K562 (cell line): ENCODE measurements at regions not wholly inside any gene's neighbourhood (a gene's known extent, or its start where the extent isn't known, plus 50 kb on each side); places are given as distances from the start of the nearest gene placed in this dataset.

ENCODE experiments used
- ATAC-seq: fragments of 200-7000 bp; cut with Tn5 transposase; 3 replicates; pipeline ENCODE4 v1.9.1; 2020; ENCODE audit warnings: moderate library complexity
- BruUV-seq: library from RNA; stranded (reverse); fragments of 400-500 nt; replicated peaks from 2 replicates; lab custom pipeline; 2021; lab: Mats Ljungman, UMichigan
- CTCF ChIA-PET: fragments of 300-600 bp; formaldehyde crosslinking; extraction: SDS; loops from one replicate; lab custom pipeline; 2021; ENCODE audit warnings: low intra/inter-chr PET ratio; lab: Yijun Ruan, JAX
- POLR2A ChIA-PET: fragments of 300-600, 350-650 bp; sonication (Branson Sonifier 250); formaldehyde crosslinking; extraction: SDS; loops from one replicate; lab custom pipeline; 2021; ENCODE audit warnings: antibody characterized with exemption, inconsistent platforms; lab: Yijun Ruan, JAX
- DNase-seq, 4 experiments: peaks; one replicate each; pipeline versions ENCODE4 v3.0.0 to v3.0.0-alpha.2; 2011 to 2018; ENCODE audit warnings: low spot score in 3 of 4, mixed read lengths in 3 of 4; ENCODE audit errors: extremely low read depth in 1 of 4
- FAIRE-seq: peaks from 2 replicates; lab custom pipeline; 2011; peaks lifted over from hg19 to GRCh38; lab: Jason Lieb, UNC
- H2AFZ ChIP-seq: 2 replicates; pipeline ENCODE4 v1.6.0; 2011; ENCODE audit warnings: low read depth, low read length, control low read depth, inconsistent platforms
- H3K27ac ChIP-seq: fragments of 200-600 bp; 3 replicates; pipeline ENCODE4 v1.8.0; 2011; ENCODE audit warnings: low read depth, mild to moderate bottlenecking, control low read depth, inconsistent platforms, low read length, moderate library complexity, mixed read lengths; ENCODE audit errors: extremely low read depth
- H3K27me3 ChIP-seq, 2 experiments: fragments of 300-600 bp in 1 of 2; 2 replicates in 1 of 2; 3 replicates in 1 of 2; pipeline versions ENCODE4 v1.6.0 to v1.8.0; 2011; ENCODE audit warnings: inconsistent platforms in 2 of 2, low read length in 2 of 2, mild to moderate bottlenecking in 1 of 2, mixed read lengths in 1 of 2, moderate library complexity in 1 of 2; ENCODE audit not compliant: control insufficient read depth in 2 of 2, insufficient read depth in 2 of 2
- H3K36me3 ChIP-seq: fragments of 300-600 bp; 3 replicates; pipeline ENCODE4 v1.8.0; 2011; ENCODE audit warnings: mild to moderate bottlenecking, low read length, inconsistent platforms; ENCODE audit not compliant: control insufficient read depth, insufficient read depth
- H3K4me1 ChIP-seq, 2 experiments: fragments of 200-600 bp in 1 of 2; replicated peaks in 1 of 2; 2 replicates in 1 of 2; 3 replicates in 1 of 2; pipeline versions ENCODE4 v1.5.1 to v1.8.0; 2011; ENCODE audit warnings: inconsistent platforms in 2 of 2, low read length in 2 of 2, mild to moderate bottlenecking in 1 of 2, mixed read lengths in 1 of 2, moderate library complexity in 1 of 2; ENCODE audit not compliant: control insufficient read depth in 2 of 2, insufficient read depth in 2 of 2
- H3K4me2 ChIP-seq: 2 replicates; pipeline ENCODE4 v1.6.1; 2011; ENCODE audit warnings: low read length, control low read depth, inconsistent platforms, mixed read lengths; ENCODE audit not compliant: insufficient read depth
- H3K4me3 ChIP-seq: fragments of 200-600 bp; sonication (generic), shearing (Covaris generic); 2 replicates; pipeline ENCODE4 v1.5.1; 2016; ENCODE audit warnings: control low read depth, inconsistent platforms
- H3K79me2 ChIP-seq: fragments of 200-600 bp; 3 replicates; pipeline ENCODE4 v1.8.0; 2011; ENCODE audit warnings: low read length, inconsistent platforms; ENCODE audit not compliant: control insufficient read depth, insufficient read depth
- H3K9ac ChIP-seq, 2 experiments: 2 replicates each; pipeline versions ENCODE4 v1.6.0 to v1.6.1; 2011; ENCODE audit warnings: low read depth in 2 of 2, low read length in 2 of 2, control low read depth in 1 of 2, inconsistent platforms in 1 of 2, mild to moderate bottlenecking in 1 of 2, mixed read lengths in 1 of 2; ENCODE audit not compliant: insufficient read depth in 1 of 2
- H3K9me1 ChIP-seq: one replicate; pipeline ENCODE4 v1.6.0; 2011; ENCODE audit warnings: inconsistent platforms, mild to moderate bottlenecking, low read length, moderate library complexity; ENCODE audit not compliant: control insufficient read depth, insufficient read depth
- H3K9me3 ChIP-seq: replicated peaks from 2 replicates; pipeline ENCODE4 v1.5.1; 2011; ENCODE audit warnings: low read depth, low read length, inconsistent platforms; ENCODE audit not compliant: control insufficient read depth, insufficient read depth
- H4K20me1 ChIP-seq: replicated peaks from 2 replicates; pipeline ENCODE4 v1.6.1; 2011; ENCODE audit warnings: low read length, inconsistent platforms, mixed read lengths; ENCODE audit not compliant: control insufficient read depth, insufficient read depth
- ETS2 ChIP-seq: IDR thresholded peaks from 2 replicates; pipeline ENCODE4 v1.6.1; 2016; ENCODE audit warnings: borderline replicate concordance, missing genetic modification characterization, mild to moderate bottlenecking, moderate library complexity, missing compliant biosample characterization; ENCODE audit not compliant: poor library complexity, severe bottlenecking
- L3MBTL2 ChIP-seq: fragments of 450-650 bp; IDR thresholded peaks from 2 replicates; pipeline ENCODE4 v1.6.1; 2016; ENCODE audit warnings: mild to moderate bottlenecking, moderate library complexity
- NBN ChIP-seq: fragments of 450-650 bp; IDR thresholded peaks from 2 replicates; pipeline ENCODE4 v1.6.1; 2016; ENCODE audit warnings: low read depth, mild to moderate bottlenecking
- RAD51 ChIP-seq: fragments of 450-650 bp; IDR thresholded peaks from 2 replicates; pipeline ENCODE4 v1.7.1; 2016; ENCODE audit warnings: low read depth, mild to moderate bottlenecking, borderline replicate concordance
- SIX5 ChIP-seq, 2 experiments: IDR thresholded peaks; 2 replicates each; pipeline ENCODE4 v1.6.1; 2011; ENCODE audit warnings: low read length in 2 of 2, borderline replicate concordance in 1 of 2, low read depth in 1 of 2, mild to moderate bottlenecking in 1 of 2, moderate library complexity in 1 of 2; ENCODE audit not compliant: insufficient read depth in 1 of 2
- SUPT5H ChIP-seq: fragments of 450-650 bp; IDR thresholded peaks from 2 replicates; pipeline ENCODE4 v1.6.1; 2016
- ZBTB17 ChIP-seq: fragments of 450-650 bp; formaldehyde crosslinking; IDR thresholded peaks from 2 replicates; pipeline ENCODE4 v1.4.0; 2020; ENCODE audit warnings: mild to moderate bottlenecking
- ZC3H4 ChIP-seq: sonication (generic); formaldehyde crosslinking; IDR thresholded peaks from 2 replicates; pipeline ENCODE4 v1.9.0; 2021; ENCODE audit warnings: missing genetic modification reagents, borderline replicate concordance
- ZNF175 ChIP-seq: fragments of 200-800 bp; sonication (Bioruptor generic); IDR thresholded peaks from 2 replicates; pipeline ENCODE4 v1.6.1; 2016; ENCODE audit warnings: low read depth, mild to moderate bottlenecking, missing genetic modification characterization, missing compliant biosample characterization
- ZNF3 ChIP-seq: fragments of 250-450 bp; sonication (Bioruptor Pico); IDR thresholded peaks from 2 replicates; pipeline ENCODE4 v1.5.0; 2021; ENCODE audit warnings: mild to moderate bottlenecking, moderate library complexity
- WGBS: fragments of 100-300 bp; shearing (Covaris generic); methylation state at CpG from one replicate; pipeline ENCODE4 v1.1.6; 2016; ENCODE audit warnings: low coverage, mixed read lengths; ENCODE audit not compliant: insufficient coverage; ENCODE audit errors: missing lambda C conversion rate; 5-methylcytosine and 5-hydroxymethylcytosine counted together
- in situ Hi-C: fragments of 300-500 bp; cut with MboI; formaldehyde crosslinking; loops from 4 replicates; pipeline ENCODE4 v1.15.0; 2018; ENCODE audit warnings: inconsistent platforms, mixed read lengths
- intact Hi-C: fragments of 100-400 bp; cut with micrococcal nuclease; formaldehyde crosslinking; loops from 2 replicates; pipeline ENCODE4 v1.14.2; 2022
- TF ChIP-seq, protein P1 (sequence below): fragments of 450-650 bp; formaldehyde crosslinking; IDR thresholded peaks from 2 replicates; pipeline ENCODE4 v1.4.0; 2022; ENCODE audit warnings: missing genetic modification characterization
- TF ChIP-seq, protein P2 (sequence below): fragments of 450-650 bp; IDR thresholded peaks from 2 replicates; pipeline ENCODE4 v1.6.1; 2016; ENCODE audit warnings: antibody characterized with exemption
- TF ChIP-seq, protein P3 (sequence below): fragments of 250-450 bp; sonication (Bioruptor Pico); IDR thresholded peaks from 2 replicates; pipeline ENCODE4 v1.8.0; 2021; ENCODE audit warnings: moderate library complexity, mild to moderate bottlenecking, inconsistent platforms

DNA sequence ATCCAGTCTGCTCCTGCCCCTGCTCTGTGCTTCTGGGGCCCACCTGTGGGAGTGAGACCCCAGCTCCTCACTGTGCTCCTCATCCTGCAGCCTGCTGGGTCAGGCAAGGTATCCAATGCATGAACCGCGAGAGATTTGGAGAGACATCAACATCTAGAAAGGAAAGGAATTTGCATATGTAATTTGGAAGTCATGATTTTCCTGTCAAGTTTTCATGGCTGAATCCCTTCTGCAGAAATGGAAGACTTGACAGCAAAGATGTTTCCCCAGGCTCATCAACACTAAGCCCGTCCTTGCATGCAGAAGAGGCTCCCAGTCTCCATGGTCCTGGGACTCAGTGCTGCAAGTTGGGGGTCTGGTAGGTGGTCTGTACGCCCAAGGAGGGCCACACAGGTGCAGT, 176.9 kb upstream of the GRB10 start:
- ATAC-seq = no peak
- WGBS = 0% methylated on average over 4 of the region's 4 CpGs
- in situ Hi-C loops = no loop called here

More for the DNA sequence above, 176.9 kb upstream of the GRB10 start:
- Histone ChIP-seq H3K9ac (no peak overlapping the region), H4K20me1 (no peaks in the 10 kb centered on the region), H2AFZ (no peak overlapping the region), H3K27me3 (peaks cover 9 to 23% of the 10 kb centered on the region in 2 experiments), H3K4me1 (peaks cover 13% of the 10 kb centered on the region in 2 experiments; a peak in 4 of 5 replicates), H3K4me3 (no peak overlapping the region), H3K9me1 (no peaks in the 10 kb centered on the region), H3K36me3 (no peaks in the 10 kb centered on the region), H3K79me2 (no peaks in the 10 kb centered on the region), H3K4me2 (no peak overlapping the region), H3K27ac (no peak overlapping the region), H3K9me3 (no peaks in the 10 kb centered on the region)
- TF ChIP-seq ZC3H4 (CRISPR knock-in tag) = no peak
- no peak for TF ChIP-seq ZNF175 (CRISPR knock-in tag)
- TF ChIP-seq ZBTB17 (CRISPR knock-in tag) = no peak
- TF ChIP-seq, protein P1, sequence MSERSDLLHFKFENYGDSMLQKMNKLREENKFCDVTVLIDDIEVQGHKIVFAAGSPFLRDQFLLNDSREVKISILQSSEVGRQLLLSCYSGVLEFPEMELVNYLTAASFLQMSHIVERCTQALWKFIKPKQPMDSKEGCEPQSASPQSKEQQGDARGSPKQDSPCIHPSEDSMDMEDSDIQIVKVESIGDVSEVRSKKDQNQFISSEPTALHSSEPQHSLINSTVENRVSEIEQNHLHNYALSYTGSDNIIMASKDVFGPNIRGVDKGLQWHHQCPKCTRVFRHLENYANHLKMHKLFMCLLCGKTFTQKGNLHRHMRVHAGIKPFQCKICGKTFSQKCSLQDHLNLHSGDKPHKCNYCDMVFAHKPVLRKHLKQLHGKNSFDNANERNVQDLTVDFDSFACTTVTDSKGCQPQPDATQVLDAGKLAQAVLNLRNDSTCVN (CRISPR knock-in tag) = no peak
- TF ChIP-seq, protein P2, sequence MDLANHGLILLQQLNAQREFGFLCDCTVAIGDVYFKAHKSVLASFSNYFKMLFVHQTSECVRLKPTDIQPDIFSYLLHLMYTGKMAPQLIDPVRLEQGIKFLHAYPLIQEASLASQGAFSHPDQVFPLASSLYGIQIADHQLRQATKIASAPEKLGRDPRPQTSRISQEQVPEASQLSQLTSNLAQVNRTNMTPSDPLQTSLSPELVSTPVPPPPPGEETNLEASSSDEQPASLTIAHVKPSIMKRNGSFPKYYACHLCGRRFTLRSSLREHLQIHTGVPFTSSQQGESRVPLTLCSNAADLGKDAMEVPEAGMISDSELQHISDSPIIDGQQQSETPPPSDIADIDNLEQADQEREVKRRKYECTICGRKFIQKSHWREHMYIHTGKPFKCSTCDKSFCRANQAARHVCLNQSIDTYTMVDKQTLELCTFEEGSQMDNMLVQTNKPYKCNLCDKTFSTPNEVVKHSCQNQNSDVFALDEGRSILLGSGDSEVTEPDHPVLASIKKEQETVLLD = no peak
- TF ChIP-seq ETS2 (tag) = no peak
- TF ChIP-seq L3MBTL2 = no peak
- TF ChIP-seq, protein P3, sequence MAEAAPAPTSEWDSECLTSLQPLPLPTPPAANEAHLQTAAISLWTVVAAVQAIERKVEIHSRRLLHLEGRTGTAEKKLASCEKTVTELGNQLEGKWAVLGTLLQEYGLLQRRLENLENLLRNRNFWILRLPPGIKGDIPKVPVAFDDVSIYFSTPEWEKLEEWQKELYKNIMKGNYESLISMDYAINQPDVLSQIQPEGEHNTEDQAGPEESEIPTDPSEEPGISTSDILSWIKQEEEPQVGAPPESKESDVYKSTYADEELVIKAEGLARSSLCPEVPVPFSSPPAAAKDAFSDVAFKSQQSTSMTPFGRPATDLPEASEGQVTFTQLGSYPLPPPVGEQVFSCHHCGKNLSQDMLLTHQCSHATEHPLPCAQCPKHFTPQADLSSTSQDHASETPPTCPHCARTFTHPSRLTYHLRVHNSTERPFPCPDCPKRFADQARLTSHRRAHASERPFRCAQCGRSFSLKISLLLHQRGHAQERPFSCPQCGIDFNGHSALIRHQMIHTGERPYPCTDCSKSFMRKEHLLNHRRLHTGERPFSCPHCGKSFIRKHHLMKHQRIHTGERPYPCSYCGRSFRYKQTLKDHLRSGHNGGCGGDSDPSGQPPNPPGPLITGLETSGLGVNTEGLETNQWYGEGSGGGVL (CRISPR knock-in tag) = no peak
- no peak for TF ChIP-seq SUPT5H
- no peak for TF ChIP-seq RAD51
- TF ChIP-seq ZNF3 = no peak
- TF ChIP-seq SIX5 (IDR thresholded peaks at IDR 0.05; ENCODE audit: borderline replicate concordance in 1 of 2, insufficient read depth in 1 of 2, low read depth in 1 of 2, low read length in 2 of 2) = no peak
- no peak for TF ChIP-seq NBN
- FAIRE-seq (no peak), DNase-seq (no peak)
- ChIA-PET POLR2A (no interaction called here), CTCF (no interaction called here)
- intact Hi-C loops = no loop called here
- BruUV-seq = no TSS peak
